GM18519 (cell line): ENCODE measurements at regions not wholly inside any gene's neighbourhood (a gene's known extent, or its start where the extent isn't known, plus 50 kb on each side); places are given as distances from the start of the nearest gene placed in this dataset.
A peak's percentile ranks its signal among the peaks of the same experiment; 100 is the strongest.
"Not testable (repeated sequence)": the region's sequence is repeated elsewhere in the genome, so short reads cannot be mapped to it uniquely, and the experiment has no call there.

ENCODE experiments used
- ATAC-seq: cut with Tn5 transposase; IDR thresholded peaks from one replicate; pipeline ENCODE4 v1.9.1; 2021; ENCODE audit warnings: mild to moderate bottlenecking, moderate library complexity; ENCODE audit not compliant: unreplicated experiment, low FRiP score

DNA sequence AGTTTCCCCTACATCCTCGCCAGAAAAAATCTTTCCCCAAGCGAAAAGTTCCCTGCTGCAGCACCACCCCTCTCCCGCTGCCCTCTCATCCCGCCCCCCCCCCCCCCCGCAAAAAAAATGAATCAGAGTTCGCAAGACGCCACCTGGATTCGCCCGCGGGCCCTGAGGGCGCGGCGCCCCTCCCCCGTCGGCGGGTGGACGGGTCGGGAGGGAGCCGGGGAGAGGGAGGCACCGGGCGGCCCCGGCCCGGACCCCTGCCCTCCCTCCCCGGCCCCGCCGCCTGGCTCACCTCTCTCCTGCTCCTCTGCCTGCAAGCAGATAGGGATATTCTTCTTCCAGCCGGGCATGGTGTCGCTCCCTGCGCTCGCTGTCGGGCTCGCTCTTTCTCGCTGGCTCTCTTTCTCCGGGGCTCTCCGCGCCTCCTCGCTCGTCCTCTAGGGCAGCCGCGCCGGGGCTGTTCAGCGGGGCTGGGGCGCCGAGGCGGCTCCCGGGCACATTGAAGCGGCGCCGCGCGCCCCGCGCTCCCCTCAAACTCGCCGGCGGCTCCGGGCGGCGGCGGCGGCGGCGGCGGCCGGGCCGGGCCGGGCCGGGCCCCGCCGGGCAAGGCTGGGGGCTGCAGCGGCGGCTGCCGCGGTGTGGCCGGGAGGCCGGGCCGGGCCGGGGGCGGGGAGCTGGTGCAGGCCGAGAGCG, 200.3 kb upstream of the CAND1 start:
- peak; percentile 54 for ATAC-seq

DNA sequence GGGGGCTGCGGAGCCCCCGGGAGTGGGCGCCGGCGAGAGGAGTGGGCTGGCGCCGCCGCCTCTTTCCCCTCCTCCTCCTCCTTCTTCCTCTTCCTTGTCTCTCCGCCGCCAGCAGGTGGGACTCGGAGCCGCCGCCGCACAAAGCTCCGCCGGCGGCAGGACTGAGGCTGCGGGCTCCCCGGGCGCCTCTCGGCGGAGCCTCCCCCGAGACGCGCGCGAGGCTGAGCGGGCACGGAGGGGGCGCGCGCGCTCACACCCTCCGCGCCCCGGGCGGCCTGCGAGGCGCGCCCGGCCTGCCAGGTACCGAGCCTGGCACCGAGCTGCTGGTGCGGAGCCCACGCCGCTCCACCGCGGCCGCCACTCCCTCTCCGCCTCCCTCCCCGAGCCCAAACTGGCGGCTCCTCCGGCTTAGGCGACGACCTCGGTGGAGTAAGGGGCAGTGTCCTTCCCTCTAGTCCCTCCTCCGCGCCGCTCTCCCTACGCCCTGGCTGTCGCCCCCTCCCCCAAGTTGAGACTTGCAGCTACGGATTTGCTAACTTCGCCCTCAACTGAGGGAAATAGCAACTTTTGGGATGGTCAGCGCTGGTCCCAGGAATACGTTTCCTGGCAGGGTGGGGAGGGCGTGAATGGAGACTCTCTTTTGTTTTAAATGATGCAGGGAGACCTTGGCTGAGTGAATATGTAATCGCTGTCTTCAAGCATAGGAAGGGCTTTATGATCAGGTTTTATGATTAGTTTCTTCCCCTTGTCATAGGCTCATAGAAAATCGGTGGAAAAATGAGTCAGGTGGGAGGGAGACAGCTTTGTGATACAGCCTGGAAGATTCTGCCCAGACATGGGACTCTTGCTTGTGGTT, 199.5 kb upstream of the CAND1 start:
- ATAC-seq, result peak; percentile 61

DNA sequence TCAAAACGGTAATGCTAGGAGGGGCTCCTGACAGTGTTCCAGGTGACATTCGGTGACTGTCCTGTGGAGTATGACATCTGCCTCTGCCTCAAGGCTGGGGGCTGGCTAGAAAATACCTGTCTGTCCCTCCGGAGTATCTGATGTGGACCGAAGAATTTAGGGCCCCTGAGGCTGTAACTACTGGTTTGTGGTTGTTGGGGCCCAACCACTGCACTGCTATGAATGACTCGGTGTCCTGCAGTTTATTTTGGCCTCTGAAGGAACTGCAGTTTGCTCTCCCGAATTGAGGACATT, 198.9 kb upstream of the CAND1 start:
- ATAC-seq, result no peak

DNA sequence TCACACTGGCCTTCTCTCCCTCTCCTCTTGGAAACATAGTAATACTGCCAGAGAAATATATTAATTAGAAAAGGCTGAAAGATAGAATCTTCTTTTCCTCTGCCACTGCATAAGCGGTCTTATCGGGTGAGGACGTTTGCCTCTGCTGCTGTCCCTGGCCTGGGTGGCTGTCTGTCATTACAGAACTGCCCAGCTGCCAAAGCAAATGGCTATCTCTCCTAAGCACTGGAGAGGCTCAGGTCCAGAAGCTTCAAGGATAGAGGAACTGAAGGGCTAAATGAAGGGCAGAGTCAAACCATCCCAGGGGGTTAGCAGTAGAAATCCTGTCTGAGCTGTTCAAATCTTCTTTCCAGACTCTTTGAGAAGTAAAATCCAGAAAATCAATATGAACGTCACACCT, 198.6 kb upstream of the CAND1 start:
- no peak for ATAC-seq

DNA sequence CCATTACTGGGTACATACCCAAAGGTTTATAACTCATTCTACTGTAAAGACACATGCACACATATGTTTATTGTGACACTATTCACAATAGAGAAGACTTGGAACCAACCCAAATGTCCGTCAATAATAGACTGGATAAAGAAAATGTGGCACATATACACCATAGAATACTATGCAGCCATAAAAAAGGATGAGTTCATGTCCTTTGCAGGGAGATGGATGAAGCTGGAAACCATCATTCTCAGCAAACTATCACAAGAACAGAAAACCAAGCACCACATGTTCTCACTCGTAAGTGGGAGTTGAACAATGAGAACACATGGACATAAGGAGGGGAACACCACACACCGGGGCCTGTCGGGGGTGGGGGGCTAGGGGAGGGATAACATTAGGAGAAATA, 196.9 kb upstream of the CAND1 start:
- ATAC-seq, result not testable (repeated sequence)

DNA sequence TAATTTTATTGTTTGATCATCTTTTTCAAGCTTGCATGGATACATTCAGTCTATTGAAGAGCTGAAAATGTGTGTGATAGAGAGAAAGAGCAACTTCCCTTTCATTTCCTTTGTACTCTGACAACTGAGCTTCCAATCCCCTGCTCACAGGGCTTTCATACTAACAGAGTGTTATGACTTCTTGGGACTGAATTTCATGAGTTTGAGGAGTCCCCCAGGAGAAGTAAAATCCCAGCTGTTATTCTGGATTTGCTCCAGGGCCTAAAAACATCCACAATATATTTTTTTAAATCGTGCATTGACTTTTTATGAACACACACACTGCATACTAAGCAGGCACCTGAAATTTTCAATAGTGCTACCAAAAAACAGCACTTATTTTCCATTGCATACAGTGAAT, 195.8 kb upstream of the CAND1 start:
- ATAC-seq, result no peak

DNA sequence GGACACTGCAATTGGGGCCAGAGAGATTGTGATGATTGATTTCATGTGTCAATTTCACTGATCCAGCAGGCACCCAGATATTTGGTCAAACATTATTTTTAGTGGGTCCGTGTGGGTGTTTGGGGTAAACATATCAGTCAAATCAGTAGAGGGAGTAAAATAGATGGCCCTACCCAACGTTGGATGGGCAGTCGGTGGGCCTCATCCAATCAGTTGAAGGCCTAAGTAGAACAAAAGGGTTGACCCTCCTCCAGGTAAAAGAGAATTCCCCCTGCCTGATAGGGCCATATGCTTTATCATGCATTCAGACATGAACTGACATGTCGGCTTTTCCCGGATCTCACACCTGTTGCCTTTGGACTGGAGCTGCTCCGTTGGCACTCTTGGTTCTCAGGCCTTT, 195.1 kb upstream of the CAND1 start:
- ATAC-seq, result no peak

DNA sequence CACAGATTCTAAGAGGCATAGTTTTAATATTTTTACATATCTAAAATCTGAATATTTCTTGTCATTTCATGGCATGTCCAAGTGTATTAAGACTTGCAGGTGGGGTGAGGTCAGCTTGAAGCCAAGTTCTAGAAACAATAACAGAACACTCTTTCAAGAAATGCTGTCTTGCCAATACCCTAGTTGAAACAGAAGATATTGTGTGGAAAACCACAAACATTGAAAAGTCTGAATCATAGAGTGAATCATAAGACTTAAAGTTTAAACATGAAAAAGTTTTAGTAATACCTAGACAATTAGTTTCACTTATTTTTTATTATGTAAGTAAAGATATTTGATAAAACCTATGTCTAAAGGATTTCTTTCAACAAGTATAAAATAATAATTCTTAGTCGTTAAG, 191.5 kb upstream of the CAND1 start:
- ATAC-seq, result no peak

DNA sequence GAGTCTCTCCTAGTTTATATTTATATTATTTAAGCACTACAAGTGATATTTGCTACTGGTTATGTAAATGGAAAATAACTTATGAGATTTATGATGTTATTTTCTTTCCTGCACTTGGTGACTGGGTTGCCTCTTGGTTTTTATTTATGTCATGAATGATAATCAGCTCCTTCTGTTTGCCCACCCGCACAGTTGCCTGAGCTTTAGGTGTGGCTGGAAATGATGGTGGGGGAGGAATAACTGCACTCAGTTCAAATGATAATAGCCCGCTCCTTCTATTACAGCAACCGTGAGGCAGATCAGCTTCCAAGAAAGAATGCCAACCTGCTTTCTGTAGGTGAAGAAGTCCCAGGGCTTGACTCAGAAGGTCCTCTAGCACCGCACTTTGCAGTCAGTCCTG, 190.2 kb upstream of the CAND1 start:
- ATAC-seq, result no peak

DNA sequence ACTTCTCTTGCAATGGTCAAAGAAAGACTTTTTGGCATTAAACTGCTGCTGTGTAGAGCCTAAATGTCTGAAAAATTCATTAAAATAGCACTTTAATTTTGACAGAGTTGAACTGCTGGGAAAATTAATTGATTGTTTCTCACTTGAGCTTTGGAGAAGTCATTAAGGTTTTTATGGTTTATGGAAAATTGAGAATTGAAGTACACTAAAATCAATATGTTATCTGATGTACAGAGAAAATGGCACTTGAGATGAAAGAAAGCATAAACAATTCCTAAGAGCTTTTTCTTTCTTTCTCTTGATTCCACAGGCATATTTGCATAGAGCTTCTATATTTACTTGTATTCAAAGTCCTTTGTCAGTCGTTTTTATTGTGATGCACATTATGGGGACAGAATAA, 188.5 kb upstream of the CAND1 start:
- ATAC-seq, result no peak

DNA sequence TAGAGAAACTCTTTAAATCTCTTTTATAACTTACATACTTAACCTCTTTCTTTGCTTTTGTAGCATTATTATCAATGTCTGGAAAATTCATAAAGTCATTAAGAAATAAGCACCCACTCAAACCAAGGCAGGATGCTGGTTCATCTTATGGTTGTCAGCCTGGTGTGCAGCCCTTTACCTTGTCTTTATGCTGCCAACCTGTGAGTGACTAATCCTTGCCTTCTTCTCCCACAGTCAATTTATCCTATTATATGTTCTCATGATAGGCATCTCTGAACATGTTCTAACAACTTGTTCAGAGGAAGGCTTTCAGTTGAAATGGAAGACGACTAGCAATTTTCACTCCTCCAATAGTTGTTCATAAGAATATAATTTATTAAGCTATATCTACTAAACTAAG, 186.9 kb upstream of the CAND1 start:
- ATAC-seq, result no peak

DNA sequence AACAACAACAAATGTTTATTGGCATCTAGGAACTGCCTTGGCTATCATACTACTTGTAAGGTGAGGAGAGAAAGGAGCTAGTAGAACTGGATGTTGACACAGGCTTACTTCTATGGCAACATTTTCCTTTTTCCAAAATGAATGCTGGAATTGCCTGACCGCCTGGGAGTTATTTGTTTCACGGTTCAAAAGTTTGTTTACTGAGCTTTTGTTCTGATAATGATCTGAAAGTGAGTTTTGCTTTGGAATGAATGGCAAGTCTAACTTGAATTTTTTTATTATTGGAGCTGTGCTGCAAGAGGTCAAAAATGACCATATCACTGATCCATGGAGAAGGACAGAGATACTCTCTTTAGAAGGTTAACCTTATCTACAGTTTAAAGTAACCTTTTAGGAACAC, 183.5 kb upstream of the CAND1 start:
- ATAC-seq, result no peak

DNA sequence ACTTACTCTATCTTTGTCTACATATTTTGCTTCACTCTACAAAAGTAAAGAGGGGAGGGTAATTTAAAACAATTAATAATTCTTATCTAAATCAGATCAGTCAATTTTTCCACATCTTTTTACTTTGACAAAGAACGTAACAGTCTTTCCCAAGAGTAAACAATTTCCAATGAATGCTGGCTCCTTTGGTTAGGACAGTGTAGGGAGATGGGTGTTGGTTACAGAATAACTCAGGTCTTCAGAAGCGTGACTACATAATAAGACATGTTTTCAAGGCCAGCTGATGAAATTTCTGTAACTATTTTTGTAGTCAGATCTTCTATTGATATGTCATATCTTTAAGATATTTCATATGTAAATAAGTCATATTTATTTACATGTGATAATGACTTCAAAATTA, 183.0 kb upstream of the CAND1 start:
- no peak for ATAC-seq

DNA sequence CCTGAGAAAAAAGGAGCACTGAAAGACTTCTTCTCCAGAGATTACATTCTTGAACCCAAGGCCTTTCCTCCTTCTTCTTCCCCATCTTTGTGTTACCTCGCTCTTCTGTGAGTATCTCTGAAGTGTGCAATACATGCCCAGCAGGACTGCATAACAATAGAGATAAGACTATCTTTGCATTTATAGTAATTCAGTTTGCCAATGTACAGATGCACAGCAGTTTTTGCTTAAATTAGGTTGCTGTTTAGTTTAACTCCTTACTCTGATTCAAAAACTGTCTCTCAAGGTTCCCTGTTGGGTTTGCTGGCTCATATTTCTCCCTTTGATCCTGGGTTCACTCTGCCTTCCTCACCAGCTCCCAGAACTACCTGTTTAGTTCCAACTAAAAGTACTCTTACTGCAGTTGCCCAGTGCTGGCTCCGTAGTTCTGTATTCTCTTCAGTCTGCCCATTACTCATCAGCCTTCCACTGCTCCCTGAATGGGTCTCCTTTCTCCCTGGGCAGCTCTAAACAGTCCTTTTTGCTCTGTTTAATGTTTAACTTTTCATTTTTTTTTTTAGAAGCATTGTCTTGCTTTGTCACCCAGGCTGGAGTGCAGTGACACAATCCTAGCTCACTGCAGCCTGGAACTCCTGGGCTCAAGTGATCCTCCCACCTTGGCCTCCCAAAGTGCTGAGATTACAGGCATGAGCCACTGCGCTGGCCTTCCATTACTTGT, 180.6 kb upstream of the CAND1 start:
- no peak for ATAC-seq

DNA sequence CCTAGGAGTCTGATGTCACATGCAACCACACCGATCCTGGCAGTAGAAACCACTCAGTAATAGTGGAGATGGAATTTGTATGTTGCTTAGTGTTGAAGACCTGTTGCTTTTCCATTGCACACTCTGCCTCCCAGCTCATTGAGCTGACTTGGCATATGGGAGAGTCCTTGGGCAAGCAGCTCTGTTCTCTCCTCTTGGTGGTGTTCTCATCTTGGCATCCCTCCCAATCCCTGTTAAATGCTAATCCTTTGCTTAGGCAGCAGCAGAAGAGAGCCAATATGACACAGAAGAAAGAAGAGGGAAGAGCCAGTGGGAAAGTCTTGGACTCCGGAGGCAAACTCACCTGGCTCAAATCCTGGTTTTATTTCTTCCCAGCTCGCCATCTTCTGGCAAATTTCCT, 178.0 kb upstream of the CAND1 start:
- no peak for ATAC-seq

DNA sequence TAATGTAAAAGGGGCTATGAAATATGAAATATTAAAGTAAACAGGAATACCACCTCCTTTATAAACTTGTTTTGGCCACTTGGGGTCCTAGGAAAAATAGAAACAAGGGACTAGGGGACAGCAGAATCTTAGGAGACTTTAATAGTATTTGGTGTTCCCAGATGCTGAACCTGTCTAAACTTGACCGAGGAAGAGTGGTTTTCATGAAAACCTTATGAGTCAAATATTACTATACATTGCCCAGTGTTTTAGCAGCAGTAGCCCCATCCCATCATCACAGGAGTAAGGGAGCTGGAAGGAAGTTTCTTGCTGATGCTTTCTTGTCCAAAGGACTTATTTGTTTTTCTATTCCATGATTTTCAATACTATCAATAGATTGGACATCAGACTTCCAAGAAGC, 177.5 kb upstream of the CAND1 start:
- ATAC-seq, result no peak

DNA sequence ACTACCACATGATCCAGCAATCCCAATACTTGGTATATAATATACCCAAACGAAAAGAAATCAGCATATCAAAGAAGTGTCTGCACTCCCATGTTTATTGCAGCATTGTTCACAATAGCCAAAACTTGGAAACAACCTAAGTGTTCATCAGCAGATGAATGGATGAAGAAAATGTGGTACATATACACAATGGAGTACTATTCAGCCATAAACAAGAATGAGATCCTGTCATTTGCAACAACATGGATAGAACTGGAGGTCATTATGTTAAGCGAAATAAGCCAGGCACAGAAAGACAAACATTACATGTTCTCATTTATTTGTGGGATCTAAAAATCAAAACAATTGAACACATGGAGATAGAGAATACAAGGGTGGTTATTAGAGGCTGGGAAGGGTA, 176.2 kb upstream of the CAND1 start:
- ATAC-seq, result not testable (repeated sequence)

DNA sequence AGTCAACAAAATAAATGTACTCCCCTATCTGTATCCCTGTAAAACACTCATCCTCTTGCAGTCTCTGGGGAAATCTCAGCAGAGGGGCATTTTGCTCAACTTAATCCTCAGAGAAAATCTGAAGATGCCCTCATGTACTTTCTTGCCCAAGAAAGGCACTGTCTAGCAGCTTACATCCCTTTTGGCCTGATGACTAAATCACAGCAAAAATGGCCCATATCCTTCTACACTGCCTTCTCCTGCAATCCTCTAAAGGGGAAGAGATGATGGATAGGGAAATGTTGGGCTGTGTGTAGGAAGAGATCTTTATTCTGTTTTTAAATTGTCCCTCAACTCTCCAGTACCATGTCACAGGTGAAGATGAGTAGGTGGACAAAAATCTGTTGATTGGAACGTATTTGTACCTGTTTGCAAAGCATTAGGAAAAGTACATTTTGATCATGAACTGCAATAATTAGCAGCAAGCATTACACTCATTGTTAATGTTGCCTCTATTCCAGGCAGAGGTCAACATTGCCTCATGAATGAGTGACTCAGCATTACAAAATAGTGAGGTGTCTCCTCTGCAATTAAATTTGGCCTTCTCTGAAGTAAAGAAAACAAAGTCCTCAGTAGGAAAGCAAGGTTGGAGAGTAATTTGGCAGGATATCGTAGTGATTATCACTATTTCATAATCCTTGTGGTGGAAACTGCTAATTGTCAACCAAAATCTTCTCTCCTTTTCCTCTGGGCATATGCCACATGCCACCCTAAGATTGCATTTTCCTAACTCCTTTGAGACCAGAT, 172.4 kb upstream of the CAND1 start:
- no peak for ATAC-seq

DNA sequence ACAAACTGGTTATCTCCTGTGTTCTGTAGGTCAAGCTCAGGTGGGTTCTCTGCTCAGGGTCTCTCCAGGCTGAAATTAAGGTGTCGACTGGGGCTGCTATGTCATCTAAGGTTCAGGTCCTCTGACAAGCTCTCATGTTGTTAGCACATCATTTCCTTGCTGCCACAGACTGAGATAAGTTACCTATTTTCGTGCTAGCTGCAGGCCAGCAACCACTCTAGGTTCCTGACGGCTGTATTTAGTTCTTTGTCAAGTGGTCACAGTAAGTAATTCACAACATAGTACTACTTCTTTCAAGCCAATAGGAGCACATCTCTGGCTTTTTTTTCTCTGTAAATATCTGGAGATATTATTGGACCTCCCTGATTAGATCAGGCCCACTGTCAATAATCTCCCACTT, 169.3 kb upstream of the CAND1 start:
- ATAC-seq, result no peak

DNA sequence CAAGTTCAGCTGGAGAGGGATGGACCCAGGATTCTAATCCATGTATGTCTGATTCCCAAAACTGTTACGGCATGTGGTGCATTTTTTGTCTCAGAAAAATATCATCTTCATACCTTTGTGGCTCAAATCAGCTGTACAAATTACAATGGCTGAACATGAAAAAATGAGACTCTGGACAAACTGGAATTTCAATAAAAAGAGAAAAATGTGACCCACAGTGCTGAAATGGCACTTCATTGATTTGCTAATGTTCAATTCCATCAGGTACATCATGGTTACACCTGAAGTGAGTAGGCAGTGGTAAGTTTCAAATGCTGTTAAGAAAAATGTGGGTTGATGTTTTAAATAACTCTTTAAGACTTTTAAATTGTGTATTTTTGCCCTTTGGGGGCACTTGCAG, 165.6 kb upstream of the CAND1 start:
- ATAC-seq, result no peak

DNA sequence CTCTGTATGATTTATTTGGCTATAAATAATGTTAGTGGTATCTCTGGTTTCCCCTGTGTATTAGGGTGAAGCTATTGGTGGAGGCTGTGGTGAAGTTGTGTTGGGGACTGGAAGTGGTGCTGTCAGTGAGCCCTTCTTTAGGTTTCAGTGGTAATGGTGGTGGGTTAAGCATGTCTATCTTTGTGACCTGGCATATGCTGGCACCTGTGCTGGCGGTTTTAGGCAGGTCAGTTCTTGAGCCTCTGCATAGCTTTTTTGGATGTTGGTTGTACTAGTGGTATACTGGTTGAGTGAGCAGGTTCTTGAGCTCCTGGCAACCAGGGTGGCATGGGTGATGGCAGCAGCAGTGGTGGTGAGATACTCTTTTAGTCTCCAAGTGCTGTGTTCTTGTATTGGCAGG, 161.9 kb upstream of the CAND1 start:
- ATAC-seq, result no peak
